Trophoblast cell (in vitro differentiated cells and primary cell): ENCODE measurements at regions not wholly inside any gene's neighbourhood (a gene's known extent, or its start where the extent isn't known, plus 50 kb on each side); places are given as distances from the start of the nearest gene placed in this dataset.

ENCODE experiments used
- DNase-seq, 2 donors: peaks; one replicate each; pipeline ENCODE4 v3.0.0-alpha.2; 2016
- H2AFZ ChIP-seq: 2 replicates; pipeline ENCODE4 v1.6.1; 2013; ENCODE audit warnings: low read length, moderate library complexity, mild to moderate bottlenecking; ENCODE audit not compliant: insufficient read depth, poor library complexity
- H2AK5ac ChIP-seq: 2 replicates; pipeline ENCODE4 v1.6.1; 2013; ENCODE audit warnings: mild to moderate bottlenecking, low read length
- H2BK120ac ChIP-seq: 2 replicates; pipeline ENCODE4 v1.6.1; 2013; ENCODE audit warnings: low read length, mild to moderate bottlenecking, moderate library complexity; ENCODE audit not compliant: insufficient read depth, poor library complexity
- H2BK12ac ChIP-seq: 2 replicates; pipeline ENCODE4 v1.6.1; 2013; ENCODE audit warnings: mild to moderate bottlenecking, low read length, moderate library complexity
- H2BK5ac ChIP-seq: 2 replicates; pipeline ENCODE4 v1.6.1; 2013; ENCODE audit warnings: low read length, low read depth, moderate library complexity, mild to moderate bottlenecking; ENCODE audit not compliant: poor library complexity
- H3K14ac ChIP-seq: 2 replicates; pipeline ENCODE4 v1.6.1; 2013; ENCODE audit warnings: mild to moderate bottlenecking, low read length
- H3K18ac ChIP-seq: 2 replicates; pipeline ENCODE4 v1.6.1; 2013; ENCODE audit warnings: mild to moderate bottlenecking, low read length
- H3K23ac ChIP-seq: 2 replicates; pipeline ENCODE4 v1.6.1; 2013; ENCODE audit warnings: low read length
- H3K27ac ChIP-seq: 2 replicates; pipeline ENCODE4 v1.5.1; 2013; ENCODE audit warnings: low read depth, mild to moderate bottlenecking, inconsistent platforms, low read length, moderate library complexity
- H3K27me3 ChIP-seq: 2 replicates; pipeline ENCODE4 v1.6.1; 2013; ENCODE audit warnings: inconsistent platforms, mild to moderate bottlenecking, low read length, moderate library complexity; ENCODE audit not compliant: insufficient read depth
- H3K36me3 ChIP-seq, 2 experiments: 1 replicate in 1 of 2; 2 replicates in 1 of 2; pipeline ENCODE4 v1.6.1; 2013; ENCODE audit warnings: low read length in 2 of 2, mild to moderate bottlenecking in 2 of 2, moderate library complexity in 1 of 2; ENCODE audit not compliant: insufficient read depth in 2 of 2, control insufficient read depth in 1 of 2
- H3K4ac ChIP-seq: 2 replicates; pipeline ENCODE4 v1.6.1; 2013; ENCODE audit warnings: low read depth, mild to moderate bottlenecking, low read length, moderate library complexity
- H3K4me1 ChIP-seq, 2 experiments: 1 replicate in 1 of 2; 2 replicates in 1 of 2; pipeline ENCODE4 v1.6.1; 2013; ENCODE audit warnings: low read length in 2 of 2, mild to moderate bottlenecking in 2 of 2, moderate library complexity in 1 of 2; ENCODE audit not compliant: insufficient read depth in 2 of 2, control insufficient read depth in 1 of 2
- H3K4me2 ChIP-seq: 2 replicates; pipeline ENCODE4 v1.6.1; 2013; ENCODE audit warnings: inconsistent platforms, mild to moderate bottlenecking, low read length, moderate library complexity
- H3K4me3 ChIP-seq: 2 replicates; pipeline ENCODE4 v1.5.1; 2013; ENCODE audit warnings: mild to moderate bottlenecking, low read depth, low read length, inconsistent platforms
- H3K79me1 ChIP-seq: one replicate; pipeline ENCODE4 v1.6.1; 2013; ENCODE audit warnings: low read length
- H3K79me2 ChIP-seq: 2 replicates; pipeline ENCODE4 v1.6.1; 2013; ENCODE audit warnings: low read length, mild to moderate bottlenecking; ENCODE audit not compliant: control insufficient read depth, insufficient read depth, poor library complexity
- H3K9ac ChIP-seq: 2 replicates; pipeline ENCODE4 v1.6.1; 2013; ENCODE audit warnings: mild to moderate bottlenecking, low read length
- H3K9me3 ChIP-seq: 2 replicates; pipeline ENCODE4 v1.6.1; 2013; ENCODE audit warnings: low read depth, mild to moderate bottlenecking, control low read depth, inconsistent platforms, low read length; ENCODE audit not compliant: insufficient read depth
- H4K12ac ChIP-seq: 2 replicates; pipeline ENCODE4 v1.6.1; 2013; ENCODE audit warnings: low read depth, mild to moderate bottlenecking, low read length, moderate library complexity
- H4K8ac ChIP-seq: 2 replicates; pipeline ENCODE4 v1.6.1; 2013; ENCODE audit warnings: low read depth, mild to moderate bottlenecking, low read length, moderate library complexity
- H4K91ac ChIP-seq: one replicate; pipeline ENCODE4 v1.6.1; 2013; ENCODE audit warnings: low read depth, mild to moderate bottlenecking, low read length, moderate library complexity
- WGBS: extraction: QIAGEN DNeasy Blood & Tissue Kit; methylation state at CpG from one replicate; pipeline ENCODE4 v1.1.7; 2013; ENCODE audit warnings: missing lambda C conversion rate; ENCODE audit not compliant: insufficient read length, insufficient coverage; ENCODE audit errors: extremely low coverage; 5-methylcytosine and 5-hydroxymethylcytosine counted together

GRCh38 chr5:111968459-111968858 is 211.5 kb upstream of the NREP start:
- no CpG with 5 or more reads among the region's 1 CpG for WGBS
- no peaks in the 10 kb centered on the region for H3K79me1 ChIP-seq
- no peak overlapping the region for H2AFZ ChIP-seq
- H3K27ac ChIP-seq, result no peak overlapping the region
- peak overlapping the region; percentile 9 for H3K9ac ChIP-seq
- H3K27me3 ChIP-seq, result no peaks in the 10 kb centered on the region
- H3K23ac ChIP-seq, result no peak overlapping the region
- no peak overlapping the region for H2BK120ac ChIP-seq
- H4K91ac ChIP-seq, result no peak overlapping the region
- no peaks in the 10 kb centered on the region for H3K9me3 ChIP-seq
- H4K12ac ChIP-seq, result no peak overlapping the region
- no peak overlapping the region for H3K4me2 ChIP-seq
- no peaks in the 10 kb centered on the region for H3K79me2 ChIP-seq
- no peak overlapping the region for H2AK5ac ChIP-seq
- H3K4ac ChIP-seq, result no peak overlapping the region
- H4K8ac ChIP-seq, result no peak overlapping the region
- DNase-seq, result no peak
- H2BK5ac ChIP-seq, result no peak overlapping the region
- no peaks in the 10 kb centered on the region for H3K36me3 ChIP-seq
- H3K18ac ChIP-seq, result no peak overlapping the region
- H3K14ac ChIP-seq, result no peak overlapping the region
- no peak overlapping the region for H3K4me3 ChIP-seq
- H3K4me1 ChIP-seq, result no peaks in the 10 kb centered on the region
- no peak overlapping the region for H2BK12ac ChIP-seq

GRCh38 chr5:111967463-111967862 is 210.5 kb upstream of the NREP start:
- H3K27ac ChIP-seq, result no peak overlapping the region
- no peak overlapping the region for H3K14ac ChIP-seq
- H3K9ac ChIP-seq, result no peak overlapping the region
- no peak overlapping the region for H3K4ac ChIP-seq
- no peak for DNase-seq
- H4K91ac ChIP-seq, result no peak overlapping the region
- no peaks in the 10 kb centered on the region for H3K4me1 ChIP-seq
- H3K4me3 ChIP-seq, result no peak overlapping the region
- no peak overlapping the region for H4K8ac ChIP-seq
- no peak overlapping the region for H2BK12ac ChIP-seq
- no peak overlapping the region for H4K12ac ChIP-seq
- no CpG with 5 or more reads among the region's 8 CpGs for WGBS
- no peaks in the 10 kb centered on the region for H3K27me3 ChIP-seq
- H2AK5ac ChIP-seq, result no peak overlapping the region
- H3K79me2 ChIP-seq, result no peaks in the 10 kb centered on the region
- H3K36me3 ChIP-seq, result no peaks in the 10 kb centered on the region
- H3K9me3 ChIP-seq, result no peaks in the 10 kb centered on the region
- H3K79me1 ChIP-seq, result no peaks in the 10 kb centered on the region
- no peak overlapping the region for H3K18ac ChIP-seq
- no peak overlapping the region for H3K4me2 ChIP-seq
- H2BK5ac ChIP-seq, result no peak overlapping the region
- no peak overlapping the region for H2AFZ ChIP-seq
- H3K23ac ChIP-seq, result no peak overlapping the region
- no peak overlapping the region for H2BK120ac ChIP-seq

GRCh38 chr5:111966290-111966689 is 209.3 kb upstream of the NREP start:
- no peaks in the 10 kb centered on the region for H3K9me3 ChIP-seq
- no peak overlapping the region for H3K4me2 ChIP-seq
- no peak overlapping the region for H3K14ac ChIP-seq
- H3K4me3 ChIP-seq, result no peak overlapping the region
- no peak overlapping the region for H3K23ac ChIP-seq
- no peaks in the 10 kb centered on the region for H3K4me1 ChIP-seq
- no peak overlapping the region for H4K91ac ChIP-seq
- no peak overlapping the region for H2BK12ac ChIP-seq
- no peak overlapping the region for H3K9ac ChIP-seq
- no peaks in the 10 kb centered on the region for H3K79me2 ChIP-seq
- H3K27me3 ChIP-seq, result no peaks in the 10 kb centered on the region
- H2BK120ac ChIP-seq, result no peak overlapping the region
- no peak overlapping the region for H4K12ac ChIP-seq
- no peak overlapping the region for H4K8ac ChIP-seq
- no peak overlapping the region for H3K27ac ChIP-seq
- DNase-seq, result no peak
- no peak overlapping the region for H2BK5ac ChIP-seq
- no peak overlapping the region for H2AK5ac ChIP-seq
- no peak overlapping the region for H3K4ac ChIP-seq
- H3K18ac ChIP-seq, result no peak overlapping the region
- H3K79me1 ChIP-seq, result no peaks in the 10 kb centered on the region
- H2AFZ ChIP-seq, result no peak overlapping the region
- no peaks in the 10 kb centered on the region for H3K36me3 ChIP-seq

- H3K4me3 ChIP-seq, result no peak overlapping the region
- no peak overlapping the region for H2BK12ac ChIP-seq
- no peak overlapping the region for H2AFZ ChIP-seq
- DNase-seq, result no peak
- no peak overlapping the region for H4K12ac ChIP-seq
- H3K4ac ChIP-seq, result no peak overlapping the region
- H3K27me3 ChIP-seq, result no peaks in the 10 kb centered on the region
- no peaks in the 10 kb centered on the region for H3K79me1 ChIP-seq
- H3K27ac ChIP-seq, result no peak overlapping the region
- H3K4me2 ChIP-seq, result no peak overlapping the region
- H3K9ac ChIP-seq, result no peak overlapping the region
- no peak overlapping the region for H3K18ac ChIP-seq
- no peaks in the 10 kb centered on the region for H3K79me2 ChIP-seq
- no peak overlapping the region for H2BK120ac ChIP-seq
- no peaks in the 10 kb centered on the region for H3K36me3 ChIP-seq
- no peak overlapping the region for H2BK5ac ChIP-seq
- H3K14ac ChIP-seq, result no peak overlapping the region
- H4K8ac ChIP-seq, result no peak overlapping the region
- no peak overlapping the region for H2AK5ac ChIP-seq
- no peak overlapping the region for H4K91ac ChIP-seq
- no peaks in the 10 kb centered on the region for H3K9me3 ChIP-seq
- H3K4me1 ChIP-seq, result no peaks in the 10 kb centered on the region
- H3K23ac ChIP-seq, result no peak overlapping the region
These were observed 206.6 kb upstream of the NREP start for GRCh38 chr5:111963555-111963954.

GRCh38 chr5:111962906-111963305 is 205.9 kb upstream of the NREP start:
- no peaks in the 10 kb centered on the region for H3K4me1 ChIP-seq
- no CpG with 5 or more reads among the region's 9 CpGs for WGBS
- no peak overlapping the region for H4K8ac ChIP-seq

More at GRCh38 chr5:111962906-111963305, 205.9 kb upstream of the NREP start:
- no peak overlapping the region for H3K14ac ChIP-seq
- H3K79me1 ChIP-seq, result no peaks in the 10 kb centered on the region
- H2BK120ac ChIP-seq, result no peak overlapping the region
- H2AFZ ChIP-seq, result no peak overlapping the region
- no peak overlapping the region for H4K12ac ChIP-seq
- H3K79me2 ChIP-seq, result no peaks in the 10 kb centered on the region
- no peak overlapping the region for H2BK12ac ChIP-seq
- H3K27ac ChIP-seq, result no peak overlapping the region
- no peak overlapping the region for H2BK5ac ChIP-seq
- no peak for DNase-seq
- H3K4me2 ChIP-seq, result no peak overlapping the region
- no peaks in the 10 kb centered on the region for H3K27me3 ChIP-seq
- no peak overlapping the region for H3K4ac ChIP-seq
- H2AK5ac ChIP-seq, result no peak overlapping the region
- no peak overlapping the region for H3K18ac ChIP-seq
- H3K4me3 ChIP-seq, result no peak overlapping the region
- no peak overlapping the region for H3K9ac ChIP-seq
- H3K36me3 ChIP-seq, result no peaks in the 10 kb centered on the region
- H4K91ac ChIP-seq, result no peak overlapping the region
- no peak overlapping the region for H3K23ac ChIP-seq
- H3K9me3 ChIP-seq, result no peaks in the 10 kb centered on the region
